Breast epithelium (tissue), 4 donors: ENCODE measurements at regions not wholly inside any gene's neighbourhood (a gene's known extent, or its start where the extent isn't known, plus 50 kb on each side); places are given as distances from the start of the nearest gene placed in this dataset.

Experiments
- DNase-seq, 2 donors: peaks; one replicate each; pipeline ENCODE4 v3.0.0-alpha.2; 2019; ENCODE audit warnings: low spot score in 2 of 2
- H3K27ac ChIP-seq, 2 donors: fragments of 200-600 bp; sonication (generic) in 1 of 2; one replicate each; pipeline ENCODE4 v1.5.1; 2016 to 2019; ENCODE audit warnings: mild to moderate bottlenecking in 1 of 2
- H3K27me3 ChIP-seq, 2 donors: fragments of 200-600 bp; sonication (generic) in 1 of 2; one replicate each; pipeline versions ENCODE4 v1.5.1 to v1.6.0; 2017 to 2019; ENCODE audit warnings: control low read depth in 1 of 2, mild to moderate bottlenecking in 1 of 2
- H3K36me3 ChIP-seq: fragments of 200-600 bp; one replicate; pipeline ENCODE4 v1.5.1; 2019
- H3K4me1 ChIP-seq, 2 donors: fragments of 200-600 bp; sonication (generic); one replicate each; pipeline ENCODE4 v1.5.1; 2016 to 2019; ENCODE audit warnings: control low read depth in 1 of 2
- H3K4me3 ChIP-seq, 3 donors: fragments of 200-600 bp; sonication (generic); 1 replicate in 2 of 3; 2 replicates in 1 of 3; pipeline ENCODE4 v1.5.1; 2016 to 2019; ENCODE audit warnings: mild to moderate bottlenecking in 3 of 3, moderate library complexity in 2 of 3
- H3K9me3 ChIP-seq, 2 donors: fragments of 200-600 bp; sonication (generic) in 1 of 2; one replicate each; pipeline ENCODE4 v1.5.1; 2016 to 2019; ENCODE audit warnings: control low read depth in 1 of 2
- CTCF ChIP-seq, 3 donors: fragments of 450-650 bp; IDR thresholded peaks; one replicate each; pipeline ENCODE4 v1.5.1; 2016 to 2017; ENCODE audit warnings: antibody characterized with exemption in 3 of 3, mild to moderate bottlenecking in 3 of 3, moderate library complexity in 3 of 3
- POLR2A ChIP-seq: fragments of 450-650 bp; IDR thresholded peaks from one replicate; pipeline ENCODE4 v1.6.1; 2016; ENCODE audit warnings: antibody characterized with exemption, mild to moderate bottlenecking, moderate library complexity
- POLR2AphosphoS5 ChIP-seq, 3 donors: sonication (generic); formaldehyde crosslinking; IDR thresholded peaks; one replicate each; pipeline ENCODE4 v1.6.1; 2017; ENCODE audit warnings: antibody characterized with exemption in 3 of 3
- intact Hi-C: fragments of 100-400 bp; cut with DNase I; formaldehyde crosslinking; loops from one replicate; pipeline ENCODE4 v1.15.1; 2023; ENCODE audit warnings: low total_unique reads

- no peaks in the 10 kb centered on the region for H3K4me1 ChIP-seq
- H3K9me3 ChIP-seq, result no peaks in the 10 kb centered on the region
- intact Hi-C loops, result no loop called here
- no peaks in the 10 kb centered on the region for H3K36me3 ChIP-seq
- H3K27me3 ChIP-seq, result peaks cover 0 to under 1% of the 10 kb centered on the region in 2 donors
- no peak for TF ChIP-seq POLR2AphosphoS5 (IDR thresholded peaks at IDR 0.05)
- no peak for TF ChIP-seq POLR2A
- TF ChIP-seq CTCF (IDR thresholded peaks at IDR 0.05), result no peak
- no peak overlapping the region for H3K27ac ChIP-seq
- H3K4me3 ChIP-seq, result no peak overlapping the region
- DNase-seq, result no peak
Observed at GRCh38 chr10:71127773-71128172, 84.6 kb upstream of the UNC5B start.

- no peaks in the 10 kb centered on the region for H3K9me3 ChIP-seq
- no peaks in the 10 kb centered on the region for H3K4me1 ChIP-seq
- peaks cover 0 to 4% of the 10 kb centered on the region in 2 donors for H3K27me3 ChIP-seq
- H3K36me3 ChIP-seq, result no peaks in the 10 kb centered on the region
- H3K27ac ChIP-seq, result no peak overlapping the region
- no peak for DNase-seq
- intact Hi-C loops, result no loop called here
- no peak overlapping the region for H3K4me3 ChIP-seq
- TF ChIP-seq CTCF (IDR thresholded peaks at IDR 0.05) (no peak), POLR2A (no peak), POLR2AphosphoS5 (IDR thresholded peaks at IDR 0.05) (no peak)
Observed at GRCh38 chr10:71128311-71128980, 83.9 kb upstream of the UNC5B start.

- no peak overlapping the region for H3K27ac ChIP-seq
- H3K27me3 ChIP-seq, result peaks cover 0 to 4% of the 10 kb centered on the region in 2 donors
- H3K4me1 ChIP-seq, result no peaks in the 10 kb centered on the region
- TF ChIP-seq POLR2A (no peak), POLR2AphosphoS5 (IDR thresholded peaks at IDR 0.05) (no peak), CTCF (IDR thresholded peaks at IDR 0.05) (no peak)
- H3K4me3 ChIP-seq, result no peak overlapping the region
- no peaks in the 10 kb centered on the region for H3K36me3 ChIP-seq
- H3K9me3 ChIP-seq, result no peaks in the 10 kb centered on the region
- no peak for DNase-seq
- intact Hi-C loops, result no loop called here
Observed at GRCh38 chr10:71131096-71131495, 81.3 kb upstream of the UNC5B start.

GRCh38 chr10:71131508-71132088 lies 80.8 kb upstream of the UNC5B start:
- Histone ChIP-seq H3K36me3 (no peaks in the 10 kb centered on the region), H3K27me3 (peaks cover 0 to 4% of the 10 kb centered on the region in 2 donors), H3K9me3 (no peaks in the 10 kb centered on the region), H3K4me1 (no peaks in the 10 kb centered on the region), H3K4me3 (no peak overlapping the region), H3K27ac (no peak overlapping the region)
- DNase-seq, result no peak
- intact Hi-C loops, result no loop called here
- no peak for TF ChIP-seq POLR2AphosphoS5 (IDR thresholded peaks at IDR 0.05)
- no peak for TF ChIP-seq CTCF (IDR thresholded peaks at IDR 0.05)
- TF ChIP-seq POLR2A, result no peak

- no peak overlapping the region for H3K27ac ChIP-seq
- H3K9me3 ChIP-seq, result no peaks in the 10 kb centered on the region
- peaks cover 0 to 4% of the 10 kb centered on the region in 2 donors for H3K27me3 ChIP-seq
- no peak for DNase-seq
- H3K36me3 ChIP-seq, result no peaks in the 10 kb centered on the region
- TF ChIP-seq POLR2AphosphoS5 (IDR thresholded peaks at IDR 0.05) (no peak), CTCF (IDR thresholded peaks at IDR 0.05) (no peak), POLR2A (no peak)
- no peak overlapping the region for H3K4me3 ChIP-seq
- no peaks in the 10 kb centered on the region for H3K4me1 ChIP-seq
- intact Hi-C loops, result no loop called here
Observed at GRCh38 chr10:71132321-71132810, 80.0 kb upstream of the UNC5B start.
